PC-9 (cell line): ENCODE measurements at regions not wholly inside any gene's neighbourhood (a gene's known extent, or its start where the extent isn't known, plus 50 kb on each side); places are given as distances from the start of the nearest gene placed in this dataset.

ENCODE experiments used
- BruUV-seq: library from RNA; stranded (reverse); fragments of 400-500 nt; replicated peaks from 2 replicates; lab custom pipeline; 2021; lab: Mats Ljungman, UMichigan
- CTCF ChIA-PET: fragments of 300-600 bp; sonication (Branson Sonifier 250); formaldehyde crosslinking; loops from one replicate; lab custom pipeline; 2022; ENCODE audit warnings: antibody characterized with exemption; lab: Charles Lee
- POLR2A ChIA-PET: fragments of 300-600 bp; sonication (Branson Sonifier 250); formaldehyde crosslinking; loops from one replicate; lab custom pipeline; 2022; ENCODE audit warnings: antibody characterized with exemption; ENCODE audit not compliant: unreplicated experiment; lab: Charles Lee
- DNase-seq, 2 experiments: peaks; one replicate each; pipeline versions ENCODE4 v3.0.0 to v3.0.0-alpha.2; 2015 to 2022; ENCODE audit warnings: mixed read lengths in 1 of 2
- H2AFZ ChIP-seq: fragments of 200-600 bp; sonication (generic); 2 replicates; pipeline ENCODE4 v1.8.1; 2017; ENCODE audit warnings: antibody characterized with exemption
- H3F3A ChIP-seq: fragments of 200-600 bp; sonication (generic); 2 replicates; pipeline ENCODE4 v1.8.1; 2017; ENCODE audit warnings: antibody characterized with exemption, mild to moderate bottlenecking, low read depth; ENCODE audit not compliant: insufficient read depth
- H3K27ac ChIP-seq: fragments of 200-600 bp; sonication (generic); 2 replicates; pipeline ENCODE4 v1.6.1; 2016; ENCODE audit warnings: mixed run types
- H3K27me3 ChIP-seq: fragments of 200-600 bp; sonication (generic); 2 replicates; pipeline ENCODE4 v1.6.1; 2016; ENCODE audit warnings: low read depth, mixed run types; ENCODE audit not compliant: insufficient read depth
- H3K36me3 ChIP-seq: fragments of 200-600 bp; sonication (generic); 2 replicates; pipeline ENCODE4 v1.6.1; 2016; ENCODE audit warnings: low read depth, mixed run types
- H3K4me1 ChIP-seq: fragments of 200-600 bp; sonication (generic); replicated peaks from 2 replicates; pipeline ENCODE4 v1.6.1; 2016; ENCODE audit warnings: mixed run types; ENCODE audit not compliant: insufficient read depth
- H3K4me2 ChIP-seq: fragments of 200-600 bp; sonication (generic); 2 replicates; pipeline ENCODE4 v1.6.1; 2017; ENCODE audit warnings: mixed run types
- H3K4me3 ChIP-seq: fragments of 200-600 bp; sonication (generic); 2 replicates; pipeline ENCODE4 v1.6.1; 2016; ENCODE audit warnings: mixed run types
- H3K79me2 ChIP-seq: fragments of 200-600 bp; sonication (generic); 2 replicates; pipeline ENCODE4 v1.6.1; 2017; ENCODE audit warnings: low read depth, mixed run types
- H3K9me2 ChIP-seq: fragments of 200-600 bp; sonication (generic); 2 replicates; pipeline ENCODE4 v1.8.1; 2017; ENCODE audit warnings: mild to moderate bottlenecking; ENCODE audit not compliant: insufficient read depth
- H3K9me3 ChIP-seq: fragments of 200-600 bp; sonication (generic); 2 replicates; pipeline ENCODE4 v1.8.1; 2016; ENCODE audit warnings: low read depth; ENCODE audit not compliant: insufficient read depth
- H4K20me1 ChIP-seq: fragments of 200-600 bp; sonication (generic); 2 replicates; pipeline ENCODE4 v1.8.1; 2017; ENCODE audit not compliant: insufficient read depth
- CTCF ChIP-seq: fragments of 200-600 bp; sonication (generic); conservative IDR thresholded peaks from 2 replicates; pipeline ENCODE4 v1.6.1; 2017; ENCODE audit warnings: mixed run types, antibody characterized with exemption, mild to moderate bottlenecking, moderate library complexity
- EZH2 ChIP-seq: fragments of 200-600 bp; sonication (generic); IDR thresholded peaks from 2 replicates; pipeline ENCODE4 v1.8.0; 2017; ENCODE audit warnings: antibody characterized with exemption, low read depth
- intact Hi-C: fragments of 100-400 bp; cut with micrococcal nuclease; formaldehyde crosslinking; loops from one replicate; pipeline ENCODE4 v1.10.0; 2022; ENCODE audit not compliant: unreplicated experiment

- Histone ChIP-seq H3K79me2 (no peaks in the 10 kb centered on the region), H3K36me3 (no peaks in the 10 kb centered on the region), H3K27ac (peak overlapping the region; percentile 86), H2AFZ (peak overlapping the region; percentile 4; the same call in 1 of the 2 replicates), H4K20me1 (no peaks in the 10 kb centered on the region), H3F3A (peaks cover 22% of the 10 kb centered on the region), H3K4me1 (peaks cover 30% of the 10 kb centered on the region), H3K27me3 (no peaks in the 10 kb centered on the region), H3K4me3 (peak overlapping the region; percentile 57; the same call in 1 of the 2 replicates), H3K9me2 (no peaks in the 10 kb centered on the region), H3K9me3 (no peaks in the 10 kb centered on the region), H3K4me2 (peak overlapping the region; percentile 88)
- TSS peak; percentile 24 for BruUV-seq
- no peak for DNase-seq
- intact Hi-C loops, result loop anchor here (1.0 to 10.0 kb wide), 10 partner anchors 100 to 427 kb away; no protein-coding TSS in a partner anchor
- POLR2A ChIA-PET, result interaction anchor here (0.7 kb wide), 1 partner anchor 168 kb away, joined by 6 read pairs; no protein-coding TSS in a partner anchor
- TF ChIP-seq EZH2, result no peak
- no peak for TF ChIP-seq CTCF
- CTCF ChIA-PET, result interaction anchor here (0.6 kb wide), 1 partner anchor 22 kb away, joined by 3 read pairs; no protein-coding TSS in a partner anchor
Measured at GRCh38 chr6:4607793-4608192, 168.4 kb upstream of the CDYL start.

GRCh38 chr6:4606821-4607704 lies 169.1 kb upstream of the CDYL start:
- CTCF ChIA-PET, result no interaction called here

More at GRCh38 chr6:4606821-4607704, 169.1 kb upstream of the CDYL start:
- TF ChIP-seq CTCF (no peak), EZH2 (no peak)
- peak overlapping the region; percentile 86 for H3K27ac ChIP-seq
- BruUV-seq, result TSS peak; percentile 95
- no peaks in the 10 kb centered on the region for H3K79me2 ChIP-seq
- H3K4me1 ChIP-seq, result peaks cover 33% of the 10 kb centered on the region
- H3K9me2 ChIP-seq, result no peaks in the 10 kb centered on the region
- H3K4me3 ChIP-seq, result peak overlapping the region; percentile 57
- no peaks in the 10 kb centered on the region for H3K36me3 ChIP-seq
- H3K27me3 ChIP-seq, result no peaks in the 10 kb centered on the region
- H3K4me2 ChIP-seq, result peak overlapping the region; percentile 88
- peaks cover 22% of the 10 kb centered on the region for H3F3A ChIP-seq
- POLR2A ChIA-PET, result interaction anchor here (0.5 to 0.7 kb wide), 5 partner anchors 9 to 350 kb away, joined by 3 to 6 read pairs (median 4); no protein-coding TSS in a partner anchor
- no peaks in the 10 kb centered on the region for H4K20me1 ChIP-seq
- DNase-seq, result peak; percentile 70 to 89
- peak overlapping the region; percentile 83 for H2AFZ ChIP-seq
- intact Hi-C loops, result loop anchor here (1.0 to 10.0 kb wide), 10 partner anchors 100 to 428 kb away; no protein-coding TSS in a partner anchor
- H3K9me3 ChIP-seq, result no peaks in the 10 kb centered on the region
